ENCODE measurements at regions not wholly inside any gene's neighbourhood (a gene's known extent, or its start where the extent isn't known, plus 50 kb on each side); places are given as distances from the start of the nearest gene placed in this dataset.
A peak's percentile ranks its signal among the peaks of the same experiment; 100 is the strongest.

DNA sequence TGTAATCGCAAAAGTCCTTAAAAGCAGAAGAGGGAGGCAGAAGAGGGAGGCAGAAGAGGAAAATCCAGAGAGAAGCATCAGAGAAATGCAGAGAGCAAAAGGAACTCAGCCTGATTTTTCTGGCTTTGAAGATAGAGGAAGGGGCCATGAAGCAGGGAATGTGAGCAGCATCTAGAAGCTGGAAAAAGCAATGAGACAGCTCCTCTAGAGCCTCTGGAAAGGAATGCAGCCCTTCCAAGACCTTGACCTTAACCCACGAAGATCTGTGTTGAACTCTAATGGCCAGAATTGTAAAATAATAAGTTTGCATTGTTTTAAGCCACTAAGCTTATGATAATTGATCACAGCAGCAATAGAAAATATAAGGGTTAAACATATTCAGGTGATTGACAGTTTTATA is 159.6 kb downstream of the ATPSCKMT start:
- no peak overlapping the region for H2AK5ac ChIP-seq (ENCODE audit: low read depth, low read length)
- no peak overlapping the region for H3K14ac ChIP-seq (ENCODE audit: insufficient read length)
- H3K4ac ChIP-seq (replicated peaks; ENCODE audit: insufficient read length, low read depth, low read length) = no peak overlapping the region
- DNase-seq (ENCODE audit: low read depth in 1 of 2, low spot score in 2 of 2) (no peak), FAIRE-seq (no peak)
- no peak overlapping the region for H3K18ac ChIP-seq (ENCODE audit: extremely low read depth, low read length)
- no peak overlapping the region for H3K56ac ChIP-seq (replicated peaks; ENCODE audit: insufficient read length, low read depth, low read length)
- no peak overlapping the region for H4K5ac ChIP-seq (ENCODE audit: insufficient read length, low read depth, low read length)
- H2AFZ ChIP-seq (ENCODE audit: low read length) = no peak overlapping the region
- no peaks in the 10 kb centered on the region for H3K23me2 ChIP-seq (ENCODE audit: low read depth, low read length)
- no peak overlapping the region for H2BK12ac ChIP-seq (ENCODE audit: low read depth, low read length)
- peaks cover 0 to 3% (median 0%) of the 10 kb centered on the region in 4 experiments; a peak in 3 of 7 replicates for H3K4me1 ChIP-seq (replicated peaks in 1 of 4; ENCODE audit: control insufficient read depth in 3 of 4, insufficient read depth in 4 of 4, low read length in 3 of 4)
- CTCF ChIA-PET (ENCODE audit: partially characterized antibody) = interaction anchor here (1.2 to 1.4 kb wide), 2 partner anchors 14 to 60 kb away, joined by 3 to 4 read pairs; no protein-coding TSS in a partner anchor
- no peaks in the 10 kb centered on the region for H3K36me3 ChIP-seq (ENCODE audit: control insufficient read depth in 2 of 4, insufficient read depth in 4 of 4, low read length in 3 of 4)
- H3K23ac ChIP-seq (ENCODE audit: insufficient read length) = no peak overlapping the region
- no peak overlapping the region for H3K4me2 ChIP-seq (ENCODE audit: insufficient read depth in 1 of 2, low read depth in 2 of 2, low read length in 2 of 2)
- H3K27me3 ChIP-seq (replicated peaks in 1 of 4; ENCODE audit: control insufficient read depth in 3 of 4, extremely low read depth in 1 of 4, insufficient read depth in 3 of 4, low read length in 3 of 4) = peaks cover 0 to 1% (median 0%) of the 10 kb centered on the region in 4 experiments; a peak in 1 of 7 replicates
- H2BK120ac ChIP-seq (replicated peaks; ENCODE audit: low read depth, low read length) = no peak overlapping the region
- POLR2A ChIA-PET (ENCODE audit: partially characterized antibody) = no interaction called here
- no peaks in the 10 kb centered on the region for H4K20me1 ChIP-seq (replicated peaks in 1 of 2; ENCODE audit: control insufficient read depth in 1 of 2, insufficient read depth in 2 of 2, low read length in 2 of 2)
- no peak overlapping the region for H4K91ac ChIP-seq (replicated peaks; ENCODE audit: insufficient read length, low read length)
- no peaks in the 10 kb centered on the region for H3K79me1 ChIP-seq (ENCODE audit: low read depth, low read length)
- no peak overlapping the region for H2BK20ac ChIP-seq (ENCODE audit: low read length)
- 94% methylated on average over 2 of the region's 2 CpGs; no CpG with 5 or more reads in 1 of the 2 experiments for WGBS, 2 experiments (ENCODE audit: extremely low coverage in 1 of 2, insufficient coverage in 1 of 2, insufficient read length in 1 of 2, insufficient replicate concordance in 2 of 2, low coverage in 1 of 2, low lambda C conversion rate in 2 of 2, missing lambda C conversion rate in 1 of 2)
- no peak overlapping the region for H3K9ac ChIP-seq (replicated peaks in 1 of 4; ENCODE audit: extremely low read depth in 1 of 4, low read depth in 3 of 4, low read length in 3 of 4)
- H3K27ac ChIP-seq (ENCODE audit: low read depth, low read length) = no peak overlapping the region
- no peak overlapping the region for H2BK5ac ChIP-seq (ENCODE audit: low read depth, low read length)
- H4K8ac ChIP-seq (ENCODE audit: extremely low read depth, insufficient read depth, low read length) = no peak overlapping the region
- no peak overlapping the region for H2BK15ac ChIP-seq (ENCODE audit: low read length)
- H3K4me3 ChIP-seq (ENCODE audit: extremely low read depth in 1 of 4, insufficient read depth in 2 of 4, low read depth in 3 of 4, low read length in 4 of 4) = no peak overlapping the region
- H3K9me3 ChIP-seq (ENCODE audit: insufficient read depth in 2 of 2, low read depth in 1 of 2, low read length in 1 of 2) = peaks cover 8 to 11% of the 10 kb centered on the region in 2 experiments; a peak in 2 of 4 replicates
- no peaks in the 10 kb centered on the region for H3K79me2 ChIP-seq (ENCODE audit: control insufficient read depth in 1 of 2, insufficient read depth in 2 of 2, low read length in 2 of 2)
- TF ChIP-seq RAD21 (IDR thresholded peaks at IDR 0.05 in 1 of 2, conservative IDR thresholded peaks at IDR 0.05 in 1 of 2; ENCODE audit: low read depth in 2 of 2, low read length in 2 of 2) (peak; percentile 21 to 26; a peak in 2 of 4 replicates), SP2 (IDR thresholded peaks at IDR 0.05; ENCODE audit: low read length) (no peak), HDAC6 (IDR thresholded peaks at IDR 0.05; ENCODE audit: low read depth, low read length) (no peak), SUZ12 (IDR thresholded peaks at IDR 0.05; ENCODE audit: low read length) (no peak), POLR2AphosphoS5 (IDR thresholded peaks at IDR 0.05; ENCODE audit: low read depth, low read length) (no peak), RFX5 (IDR thresholded peaks at IDR 0.05; ENCODE audit: borderline replicate concordance, low read depth, low read length) (no peak), JUN (IDR thresholded peaks at IDR 0.05; ENCODE audit: low read depth, low read length) (no peak), SP4 (IDR thresholded peaks at IDR 0.05; ENCODE audit: low read length) (no peak), BCL11A (IDR thresholded peaks at IDR 0.05; ENCODE audit: low read depth in 2 of 2, low read length in 2 of 2) (no peak), JUND (IDR thresholded peaks at IDR 0.05; ENCODE audit: low read length) (no peak)
- TF ChIP-seq, protein P1, sequence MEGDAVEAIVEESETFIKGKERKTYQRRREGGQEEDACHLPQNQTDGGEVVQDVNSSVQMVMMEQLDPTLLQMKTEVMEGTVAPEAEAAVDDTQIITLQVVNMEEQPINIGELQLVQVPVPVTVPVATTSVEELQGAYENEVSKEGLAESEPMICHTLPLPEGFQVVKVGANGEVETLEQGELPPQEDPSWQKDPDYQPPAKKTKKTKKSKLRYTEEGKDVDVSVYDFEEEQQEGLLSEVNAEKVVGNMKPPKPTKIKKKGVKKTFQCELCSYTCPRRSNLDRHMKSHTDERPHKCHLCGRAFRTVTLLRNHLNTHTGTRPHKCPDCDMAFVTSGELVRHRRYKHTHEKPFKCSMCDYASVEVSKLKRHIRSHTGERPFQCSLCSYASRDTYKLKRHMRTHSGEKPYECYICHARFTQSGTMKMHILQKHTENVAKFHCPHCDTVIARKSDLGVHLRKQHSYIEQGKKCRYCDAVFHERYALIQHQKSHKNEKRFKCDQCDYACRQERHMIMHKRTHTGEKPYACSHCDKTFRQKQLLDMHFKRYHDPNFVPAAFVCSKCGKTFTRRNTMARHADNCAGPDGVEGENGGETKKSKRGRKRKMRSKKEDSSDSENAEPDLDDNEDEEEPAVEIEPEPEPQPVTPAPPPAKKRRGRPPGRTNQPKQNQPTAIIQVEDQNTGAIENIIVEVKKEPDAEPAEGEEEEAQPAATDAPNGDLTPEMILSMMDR (IDR thresholded peaks at IDR 0.05; ENCODE audit: control extremely low read depth in 1 of 3, insufficient read depth in 1 of 3, low read depth in 1 of 3, low read length in 3 of 3) = peak in 1 of 3 experiments; percentile 10; a peak in 1 of 4 replicates
- TF ChIP-seq, protein P2, sequence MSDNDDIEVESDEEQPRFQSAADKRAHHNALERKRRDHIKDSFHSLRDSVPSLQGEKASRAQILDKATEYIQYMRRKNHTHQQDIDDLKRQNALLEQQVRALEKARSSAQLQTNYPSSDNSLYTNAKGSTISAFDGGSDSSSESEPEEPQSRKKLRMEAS (IDR thresholded peaks at IDR 0.05) = no peak
